ENCODE measurements at regions not wholly inside any gene's neighbourhood (a gene's known extent, or its start where the extent isn't known, plus 50 kb on each side); places are given as distances from the start of the nearest gene placed in this dataset.
A peak's percentile ranks its signal among the peaks of the same experiment; 100 is the strongest.

- Histone ChIP-seq H3K9ac (ENCODE audit: low read length) (no peak overlapping the region), H2AFZ (ENCODE audit: low read length) (no peak overlapping the region), H3K27ac (ENCODE audit: low read length) (no peak overlapping the region), H3K36me3 (replicated peaks; ENCODE audit: insufficient read depth, low read length) (no peaks in the 10 kb centered on the region), H3K79me2 (ENCODE audit: low read length) (no peaks in the 10 kb centered on the region), H3K27me3 (replicated peaks; ENCODE audit: insufficient read depth, low read length) (no peaks in the 10 kb centered on the region), H4K20me1 (ENCODE audit: insufficient read depth, low read length) (no peaks in the 10 kb centered on the region), H3K9me2 (replicated peaks; ENCODE audit: insufficient read depth, low read length) (no peaks in the 10 kb centered on the region), H3K4me2 (ENCODE audit: low read depth, low read length) (no peak overlapping the region), H3K4me3 (ENCODE audit: low read length) (no peak overlapping the region), H3K4me1 (ENCODE audit: low read length) (peaks cover 24% of the 10 kb centered on the region), H3F3A (ENCODE audit: insufficient read depth, low read length) (peaks cover 14% of the 10 kb centered on the region), H3K9me3 (replicated peaks; ENCODE audit: insufficient read depth, low read length) (no peaks in the 10 kb centered on the region)
- no peak for DNase-seq
- no peak for TF ChIP-seq EZH2 (optimal IDR thresholded peaks at IDR 0.05; ENCODE audit: low read depth, low read length)
- no peak for TF ChIP-seq EZH2phosphoT487 (IDR thresholded peaks at IDR 0.05; ENCODE audit: low read length)
- TF ChIP-seq, protein P1, sequence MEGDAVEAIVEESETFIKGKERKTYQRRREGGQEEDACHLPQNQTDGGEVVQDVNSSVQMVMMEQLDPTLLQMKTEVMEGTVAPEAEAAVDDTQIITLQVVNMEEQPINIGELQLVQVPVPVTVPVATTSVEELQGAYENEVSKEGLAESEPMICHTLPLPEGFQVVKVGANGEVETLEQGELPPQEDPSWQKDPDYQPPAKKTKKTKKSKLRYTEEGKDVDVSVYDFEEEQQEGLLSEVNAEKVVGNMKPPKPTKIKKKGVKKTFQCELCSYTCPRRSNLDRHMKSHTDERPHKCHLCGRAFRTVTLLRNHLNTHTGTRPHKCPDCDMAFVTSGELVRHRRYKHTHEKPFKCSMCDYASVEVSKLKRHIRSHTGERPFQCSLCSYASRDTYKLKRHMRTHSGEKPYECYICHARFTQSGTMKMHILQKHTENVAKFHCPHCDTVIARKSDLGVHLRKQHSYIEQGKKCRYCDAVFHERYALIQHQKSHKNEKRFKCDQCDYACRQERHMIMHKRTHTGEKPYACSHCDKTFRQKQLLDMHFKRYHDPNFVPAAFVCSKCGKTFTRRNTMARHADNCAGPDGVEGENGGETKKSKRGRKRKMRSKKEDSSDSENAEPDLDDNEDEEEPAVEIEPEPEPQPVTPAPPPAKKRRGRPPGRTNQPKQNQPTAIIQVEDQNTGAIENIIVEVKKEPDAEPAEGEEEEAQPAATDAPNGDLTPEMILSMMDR (IDR thresholded peaks at IDR 0.05; ENCODE audit: low read length) = no peak
Observed at GRCh38 chr5:58075907-58076306, 384.0 kb downstream of the PLK2 start.

DNA sequence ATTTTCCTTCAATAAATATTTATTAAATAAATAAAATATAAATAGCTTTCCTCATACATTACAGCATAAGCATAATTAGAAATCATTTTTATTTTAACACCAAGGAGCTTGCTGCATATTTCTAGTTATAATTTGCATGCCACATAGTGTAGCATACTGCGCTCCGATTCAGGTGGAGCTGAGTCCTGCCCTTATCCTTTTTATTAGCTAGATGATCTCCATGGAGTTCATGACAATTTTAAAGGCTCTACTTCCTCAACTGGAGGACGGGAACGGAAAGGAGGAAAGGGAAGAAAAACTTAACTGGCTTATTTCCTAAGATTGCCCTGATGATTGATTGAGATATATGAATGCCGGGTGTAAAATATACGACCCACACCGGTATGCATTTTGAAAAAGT, 385.2 kb downstream of the PLK2 start:
- H3K4me1 ChIP-seq (ENCODE audit: low read length) = peaks cover 32% of the 10 kb centered on the region
- no peaks in the 10 kb centered on the region for H3K9me2 ChIP-seq (replicated peaks; ENCODE audit: insufficient read depth, low read length)
- no peaks in the 10 kb centered on the region for H3K36me3 ChIP-seq (replicated peaks; ENCODE audit: insufficient read depth, low read length)
- H3K79me2 ChIP-seq (ENCODE audit: low read length) = no peaks in the 10 kb centered on the region
- DNase-seq = no peak
- no peak overlapping the region for H3K4me2 ChIP-seq (ENCODE audit: low read depth, low read length)
- no peak overlapping the region for H3K4me3 ChIP-seq (ENCODE audit: low read length)
- no peak overlapping the region for H2AFZ ChIP-seq (ENCODE audit: low read length)
- no peaks in the 10 kb centered on the region for H3K9me3 ChIP-seq (replicated peaks; ENCODE audit: insufficient read depth, low read length)
- H3F3A ChIP-seq (ENCODE audit: insufficient read depth, low read length) = peaks cover 14% of the 10 kb centered on the region
- H3K27ac ChIP-seq (ENCODE audit: low read length) = no peak overlapping the region
- no peaks in the 10 kb centered on the region for H4K20me1 ChIP-seq (ENCODE audit: insufficient read depth, low read length)
- no peak overlapping the region for H3K9ac ChIP-seq (ENCODE audit: low read length)
- TF ChIP-seq EZH2phosphoT487 (IDR thresholded peaks at IDR 0.05; ENCODE audit: low read length) = no peak
- TF ChIP-seq EZH2 (optimal IDR thresholded peaks at IDR 0.05; ENCODE audit: low read depth, low read length) = no peak
- no peaks in the 10 kb centered on the region for H3K27me3 ChIP-seq (replicated peaks; ENCODE audit: insufficient read depth, low read length)

- peak; percentile 3 for DNase-seq
- H3K27ac ChIP-seq (ENCODE audit: low read length) = no peak overlapping the region
Observed at GRCh38 chr5:58074222-58074621, 385.7 kb downstream of the PLK2 start.

GRCh38 chr5:58073243-58073642, 386.6 kb downstream of the PLK2 start:
- H3K9me3 ChIP-seq (replicated peaks; ENCODE audit: insufficient read depth, low read length) = no peaks in the 10 kb centered on the region
- 0 out of 2 replicates have a peak overlapping the region, but pooled peaks have one; percentile 38 for H3K4me2 ChIP-seq (ENCODE audit: low read depth, low read length)
- no peak for DNase-seq
- no peaks in the 10 kb centered on the region for H3K36me3 ChIP-seq (replicated peaks; ENCODE audit: insufficient read depth, low read length)
- H3K4me3 ChIP-seq (ENCODE audit: low read length) = no peak overlapping the region
- TF ChIP-seq EZH2phosphoT487 (IDR thresholded peaks at IDR 0.05; ENCODE audit: low read length) (no peak), EZH2 (optimal IDR thresholded peaks at IDR 0.05; ENCODE audit: low read depth, low read length) (no peak)
- TF ChIP-seq, protein P1 (IDR thresholded peaks at IDR 0.05; ENCODE audit: low read length) = no peak
- no peaks in the 10 kb centered on the region for H3K79me2 ChIP-seq (ENCODE audit: low read length)
- no peaks in the 10 kb centered on the region for H4K20me1 ChIP-seq (ENCODE audit: insufficient read depth, low read length)
- no peaks in the 10 kb centered on the region for H3K9me2 ChIP-seq (replicated peaks; ENCODE audit: insufficient read depth, low read length)
- no peak overlapping the region for H3K27ac ChIP-seq (ENCODE audit: low read length)
- H3K27me3 ChIP-seq (replicated peaks; ENCODE audit: insufficient read depth, low read length) = no peaks in the 10 kb centered on the region
- peaks cover 14% of the 10 kb centered on the region for H3F3A ChIP-seq (ENCODE audit: insufficient read depth, low read length)
- H3K9ac ChIP-seq (ENCODE audit: low read length) = no peak overlapping the region
- peaks cover 32% of the 10 kb centered on the region for H3K4me1 ChIP-seq (ENCODE audit: low read length)
- no peak overlapping the region for H2AFZ ChIP-seq (ENCODE audit: low read length)

More at GRCh38 chr5:58074222-58074621, 385.7 kb downstream of the PLK2 start:
- Histone ChIP-seq H3K4me3 (ENCODE audit: low read length) (no peak overlapping the region), H3K9me3 (replicated peaks; ENCODE audit: insufficient read depth, low read length) (no peaks in the 10 kb centered on the region), H3K9ac (ENCODE audit: low read length) (no peak overlapping the region), H2AFZ (ENCODE audit: low read length) (no peak overlapping the region), H3K36me3 (replicated peaks; ENCODE audit: insufficient read depth, low read length) (no peaks in the 10 kb centered on the region), H3K4me1 (ENCODE audit: low read length) (peaks cover 32% of the 10 kb centered on the region), H3F3A (ENCODE audit: insufficient read depth, low read length) (peaks cover 14% of the 10 kb centered on the region), H3K79me2 (ENCODE audit: low read length) (no peaks in the 10 kb centered on the region), H3K4me2 (ENCODE audit: low read depth, low read length) (no peak overlapping the region), H4K20me1 (ENCODE audit: insufficient read depth, low read length) (no peaks in the 10 kb centered on the region), H3K27me3 (replicated peaks; ENCODE audit: insufficient read depth, low read length) (no peaks in the 10 kb centered on the region), H3K9me2 (replicated peaks; ENCODE audit: insufficient read depth, low read length) (no peaks in the 10 kb centered on the region)
- TF ChIP-seq EZH2 (optimal IDR thresholded peaks at IDR 0.05; ENCODE audit: low read depth, low read length) = no peak
- no peak for TF ChIP-seq EZH2phosphoT487 (IDR thresholded peaks at IDR 0.05; ENCODE audit: low read length)
- TF ChIP-seq, protein P1 (IDR thresholded peaks at IDR 0.05; ENCODE audit: low read length) = no peak

All from MM.1S (cell line).